Effector memory CD8-positive, alpha-beta T cell (primary cell): ENCODE measurements at regions not wholly inside any gene's neighbourhood (a gene's known extent, or its start where the extent isn't known, plus 50 kb on each side); places are given as distances from the start of the nearest gene placed in this dataset.

ENCODE experiments used
- ATAC-seq: fragments of 150-1000 bp; cut with Tn5 transposase; replicated peaks from 2 replicates; pipeline ENCODE4 v1.10.0; 2021; ENCODE audit warnings: mild to moderate bottlenecking, moderate library complexity
- DNase-seq, 3 experiments: peaks; one replicate each; pipeline ENCODE4 v3.0.0; 2021
- H3K27ac Mint-ChIP-seq, 2 donors: one replicate each; pipeline ENCODE4 v1.8.0; 2022; ENCODE audit warnings: mild to moderate bottlenecking in 2 of 2, mixed read lengths in 2 of 2, moderate library complexity in 2 of 2
- H3K27me3 Mint-ChIP-seq, 2 donors: one replicate each; pipeline ENCODE4 v1.8.0; 2022; ENCODE audit warnings: mixed read lengths in 2 of 2
- H3K36me3 Mint-ChIP-seq: one replicate; pipeline ENCODE4 v1.8.0; 2022; ENCODE audit warnings: mild to moderate bottlenecking, moderate library complexity, mixed read lengths; ENCODE audit not compliant: insufficient read depth
- H3K4me1 Mint-ChIP-seq, 2 donors: one replicate each; pipeline ENCODE4 v1.8.0; 2022; ENCODE audit warnings: low read depth in 2 of 2, mixed read lengths in 2 of 2
- H3K4me3 Mint-ChIP-seq, 2 donors: one replicate each; pipeline ENCODE4 v1.8.0; 2022; ENCODE audit warnings: mild to moderate bottlenecking in 2 of 2, mixed read lengths in 2 of 2, moderate library complexity in 2 of 2
- H3K9me3 Mint-ChIP-seq, 2 donors: one replicate each; pipeline ENCODE4 v1.8.0; 2022; ENCODE audit warnings: mixed read lengths in 2 of 2

GRCh38 chr16:86432691-86433090 is 77.6 kb upstream of the FOXF1 start:
- no peaks in the 10 kb centered on the region for H3K4me1 Mint-ChIP-seq
- no peak for ATAC-seq
- H3K9me3 Mint-ChIP-seq = no peaks in the 10 kb centered on the region
- no peak overlapping the region for H3K27ac Mint-ChIP-seq
- no peak overlapping the region for H3K4me3 Mint-ChIP-seq
- H3K36me3 Mint-ChIP-seq = peaks cover 3% of the 10 kb centered on the region
- H3K27me3 Mint-ChIP-seq = peaks cover 6 to 8% of the 10 kb centered on the region in 2 donors
- no peak for DNase-seq

GRCh38 chr16:86436466-86437185 is 73.7 kb upstream of the FOXF1 start:
- ATAC-seq (no peak), DNase-seq (no peak)
- Mint-ChIP-seq H3K4me3 (no peak overlapping the region), H3K27me3 (peaks cover 0 to 6% of the 10 kb centered on the region in 2 donors), H3K4me1 (no peaks in the 10 kb centered on the region), H3K27ac (no peak overlapping the region), H3K9me3 (no peaks in the 10 kb centered on the region), H3K36me3 (peaks cover 3% of the 10 kb centered on the region)

DNA sequence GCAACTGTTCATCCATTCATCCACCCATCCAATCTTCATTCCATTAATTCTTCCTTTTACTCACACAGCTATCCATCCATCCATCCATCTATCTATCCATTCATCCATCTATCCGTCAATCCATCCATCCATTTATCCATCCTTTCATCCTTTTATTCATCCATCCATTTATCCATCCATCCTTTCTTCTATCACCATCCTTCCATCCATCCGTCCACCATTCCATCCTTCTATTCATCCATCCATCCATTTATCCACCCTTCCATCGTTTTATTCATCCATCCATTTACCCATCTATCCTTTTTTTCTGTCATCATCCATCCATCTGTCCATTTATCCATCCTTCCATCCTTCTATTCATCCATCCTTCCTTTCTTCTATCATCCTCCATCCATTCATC is 73.0 kb upstream of the FOXF1 start:
- ATAC-seq = no peak
- Mint-ChIP-seq H3K36me3 (no peaks in the 10 kb centered on the region), H3K27ac (no peak overlapping the region), H3K9me3 (no peaks in the 10 kb centered on the region), H3K27me3 (peaks cover 0 to 10% of the 10 kb centered on the region in 2 donors), H3K4me3 (no peak overlapping the region), H3K4me1 (no peaks in the 10 kb centered on the region)
- no peak for DNase-seq

DNA sequence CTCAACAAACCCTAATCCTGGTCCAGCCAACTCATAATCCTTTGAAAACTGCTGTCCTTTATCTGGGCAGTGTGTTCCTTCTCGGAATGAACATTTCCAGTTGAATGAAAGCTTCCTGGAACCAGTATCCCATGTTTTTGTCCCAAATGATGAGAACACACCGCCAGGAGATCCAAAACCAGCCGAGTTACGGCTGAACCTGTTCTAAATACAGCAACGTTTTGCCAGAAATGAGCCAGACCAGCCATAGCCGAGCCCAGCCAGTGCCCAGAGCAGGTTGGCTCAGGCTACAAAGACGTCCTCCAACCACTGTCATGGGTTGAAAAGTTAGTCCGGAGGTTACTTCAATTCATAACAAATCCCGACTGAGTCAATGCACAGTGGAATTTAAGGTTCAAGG is 67.6 kb upstream of the FOXF1 start:
- no peak overlapping the region for H3K27ac Mint-ChIP-seq
- no peak overlapping the region for H3K4me3 Mint-ChIP-seq
- H3K27me3 Mint-ChIP-seq = peaks cover 24 to 43% of the 10 kb centered on the region in 2 donors
- no peaks in the 10 kb centered on the region for H3K36me3 Mint-ChIP-seq
- DNase-seq (no peak), ATAC-seq (no peak)
- no peaks in the 10 kb centered on the region for H3K4me1 Mint-ChIP-seq
- no peaks in the 10 kb centered on the region for H3K9me3 Mint-ChIP-seq

DNA sequence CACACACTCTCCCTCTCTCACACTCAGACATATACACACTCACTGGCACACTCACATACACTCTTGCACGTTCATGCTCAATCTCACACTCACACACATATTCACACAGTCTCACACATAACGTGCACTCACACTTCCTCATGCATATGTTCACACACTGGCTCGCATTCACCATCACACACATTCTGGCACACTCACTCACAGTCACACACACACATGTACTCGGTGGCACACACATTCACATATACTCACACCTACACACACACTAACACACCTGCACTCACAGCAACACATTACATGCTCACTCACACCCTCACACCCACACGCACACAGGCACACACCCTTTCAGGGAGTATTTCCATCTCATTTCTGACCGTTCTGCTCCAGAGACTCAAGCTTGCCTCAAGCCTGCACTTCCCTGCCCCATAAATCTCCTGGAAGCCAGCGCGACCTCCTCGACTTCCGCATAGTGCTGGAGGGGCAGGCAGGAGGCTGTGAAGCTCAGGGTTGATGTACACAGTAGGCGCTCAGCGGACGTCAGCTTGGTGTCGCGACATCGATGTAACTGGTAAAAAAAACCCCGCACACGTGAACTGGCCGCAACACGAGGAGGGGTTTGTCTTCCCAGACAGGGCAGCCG is 66.7 kb upstream of the FOXF1 start:
- Mint-ChIP-seq H3K36me3 (no peaks in the 10 kb centered on the region), H3K4me3 (no peak overlapping the region), H3K27me3 (peaks cover 24 to 45% of the 10 kb centered on the region in 2 donors), H3K9me3 (no peaks in the 10 kb centered on the region), H3K27ac (no peak overlapping the region), H3K4me1 (no peaks in the 10 kb centered on the region)
- no peak for ATAC-seq
- no peak for DNase-seq

DNA sequence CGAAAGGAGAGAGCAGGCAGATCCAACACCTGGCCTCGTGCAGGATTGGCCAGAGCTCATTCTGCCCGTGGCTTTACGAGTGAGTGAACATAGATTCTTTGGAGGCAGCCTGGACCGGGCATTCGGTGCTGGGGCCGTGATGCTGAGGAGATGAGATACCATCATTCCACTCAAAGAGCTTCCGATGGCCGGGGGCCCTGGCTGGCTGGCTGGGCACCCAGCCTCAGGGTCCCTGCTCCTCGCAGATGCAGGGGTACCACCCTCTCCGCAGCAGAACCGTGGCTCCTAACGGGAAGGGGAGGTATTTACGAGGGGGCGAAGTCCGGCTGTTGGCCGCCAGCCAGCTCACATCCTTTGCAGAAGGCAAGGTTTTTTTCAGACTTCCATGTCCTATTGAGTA is 66.1 kb upstream of the FOXF1 start:
- H3K4me1 Mint-ChIP-seq = no peaks in the 10 kb centered on the region
- H3K4me3 Mint-ChIP-seq = no peak overlapping the region
- H3K9me3 Mint-ChIP-seq = no peaks in the 10 kb centered on the region
- no peak for ATAC-seq
- no peak for DNase-seq
- H3K27me3 Mint-ChIP-seq = peaks cover 25 to 51% of the 10 kb centered on the region in 2 donors
- no peaks in the 10 kb centered on the region for H3K36me3 Mint-ChIP-seq
- no peak overlapping the region for H3K27ac Mint-ChIP-seq

GRCh38 chr16:86444661-86445060 is 65.7 kb upstream of the FOXF1 start:
- H3K4me3 Mint-ChIP-seq = no peak overlapping the region
- H3K27ac Mint-ChIP-seq = no peak overlapping the region
- no peaks in the 10 kb centered on the region for H3K36me3 Mint-ChIP-seq
- no peak for DNase-seq
- H3K4me1 Mint-ChIP-seq = no peaks in the 10 kb centered on the region
- H3K9me3 Mint-ChIP-seq = no peaks in the 10 kb centered on the region
- no peak for ATAC-seq
- peaks cover 29 to 55% of the 10 kb centered on the region in 2 donors for H3K27me3 Mint-ChIP-seq

DNA sequence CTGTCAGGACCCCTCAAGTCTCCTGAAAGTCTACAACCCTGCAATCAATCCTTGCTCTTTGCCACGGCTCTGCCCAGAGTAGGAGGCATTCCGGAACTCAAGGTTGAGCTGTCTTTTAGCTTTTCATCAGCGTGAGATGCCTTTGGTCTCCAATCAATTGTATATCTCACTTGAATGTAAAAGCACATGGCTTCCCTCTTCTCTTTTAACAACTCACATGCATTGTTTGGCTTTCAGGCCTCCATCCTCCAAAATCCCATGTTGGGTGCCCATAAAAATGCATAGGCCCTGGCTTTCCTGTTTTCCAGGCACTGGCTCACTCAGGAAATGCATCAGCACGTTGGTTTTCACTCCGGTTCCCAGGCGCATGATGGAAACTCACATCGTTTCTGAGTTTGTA is 64.0 kb upstream of the FOXF1 start:
- DNase-seq = no peak
- no peak for ATAC-seq
- Mint-ChIP-seq H3K4me1 (no peaks in the 10 kb centered on the region), H3K4me3 (no peak overlapping the region), H3K36me3 (no peaks in the 10 kb centered on the region), H3K27ac (no peak overlapping the region), H3K27me3 (peaks cover 38 to 69% of the 10 kb centered on the region in 2 donors), H3K9me3 (no peaks in the 10 kb centered on the region)

DNA sequence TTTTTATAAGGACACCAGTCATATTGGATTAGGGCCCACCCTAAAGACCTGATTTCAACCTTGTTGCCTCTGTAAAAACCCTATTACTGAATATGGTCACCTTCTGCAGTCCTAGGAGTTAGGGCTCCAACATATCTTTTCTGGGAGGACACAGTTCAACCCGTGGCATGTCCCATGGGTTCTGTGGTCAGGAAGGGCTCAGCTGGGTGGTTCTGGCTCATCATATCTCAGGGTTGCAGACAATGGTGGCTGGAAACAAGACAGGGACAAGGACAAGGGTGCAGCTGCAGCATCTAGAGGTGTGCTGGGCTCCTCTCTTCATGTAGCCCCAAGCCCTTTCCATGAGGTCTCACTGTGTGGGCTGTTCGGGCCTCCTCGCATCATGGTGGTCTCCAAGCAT is 63.1 kb upstream of the FOXF1 start:
- H3K27ac Mint-ChIP-seq = no peak overlapping the region
- no peak for ATAC-seq

DNA sequence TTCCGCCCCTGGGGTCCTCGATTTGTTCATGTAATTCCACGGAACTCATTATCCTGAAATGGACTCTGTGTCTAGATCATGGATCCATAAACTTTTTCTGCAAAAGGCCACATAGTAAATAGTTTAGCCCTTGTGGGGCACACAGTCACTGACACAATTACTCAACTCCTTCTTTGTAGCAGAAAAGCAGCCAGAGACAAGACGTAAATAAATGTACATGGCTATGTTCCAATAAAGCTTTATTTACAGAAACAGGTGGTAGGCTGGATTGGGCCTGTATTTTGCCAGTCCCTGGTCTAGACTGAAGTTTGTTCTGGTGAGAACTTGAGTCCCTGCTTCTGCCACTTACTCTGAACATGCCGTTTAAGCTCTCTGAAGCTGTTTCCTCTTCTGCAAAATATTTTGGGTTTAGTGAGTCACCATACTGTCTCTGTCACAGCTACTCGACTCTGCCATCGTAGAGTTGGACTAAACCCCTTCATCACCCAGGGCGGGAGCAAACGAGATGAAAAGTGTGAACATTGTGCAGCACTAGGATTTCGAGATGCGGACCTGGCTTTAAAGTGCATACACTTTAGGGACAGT is 61.9 kb upstream of the FOXF1 start:
- Mint-ChIP-seq H3K27me3 (peaks cover 32 to 73% of the 10 kb centered on the region in 2 donors), H3K9me3 (no peaks in the 10 kb centered on the region), H3K4me3 (no peak overlapping the region), H3K27ac (no peak overlapping the region), H3K36me3 (no peaks in the 10 kb centered on the region), H3K4me1 (no peaks in the 10 kb centered on the region)
- DNase-seq (no peak), ATAC-seq (no peak)

More for the DNA sequence above, 63.1 kb upstream of the FOXF1 start:
- Mint-ChIP-seq H3K9me3 (no peaks in the 10 kb centered on the region), H3K4me1 (no peaks in the 10 kb centered on the region), H3K36me3 (no peaks in the 10 kb centered on the region), H3K4me3 (no peak overlapping the region), H3K27me3 (peaks cover 38 to 75% of the 10 kb centered on the region in 2 donors)
- no peak for DNase-seq

GRCh38 chr16:86449446-86450095 is 60.8 kb upstream of the FOXF1 start:
- DNase-seq (no peak), ATAC-seq (no peak)
- Mint-ChIP-seq H3K4me3 (no peak overlapping the region), H3K4me1 (no peaks in the 10 kb centered on the region), H3K9me3 (no peaks in the 10 kb centered on the region), H3K27ac (no peak overlapping the region), H3K27me3 (peaks cover 28 to 73% of the 10 kb centered on the region in 2 donors), H3K36me3 (no peaks in the 10 kb centered on the region)

- DNase-seq = no peak
- ATAC-seq = no peak
- Mint-ChIP-seq H3K4me3 (no peak overlapping the region), H3K27me3 (peaks cover 28 to 67% of the 10 kb centered on the region in 2 donors), H3K4me1 (no peaks in the 10 kb centered on the region), H3K9me3 (no peaks in the 10 kb centered on the region), H3K27ac (no peak overlapping the region), H3K36me3 (no peaks in the 10 kb centered on the region)
These were observed 59.6 kb upstream of the FOXF1 start for GRCh38 chr16:86450691-86451090.

GRCh38 chr16:86452451-86452850 is 57.9 kb upstream of the FOXF1 start:
- Mint-ChIP-seq H3K36me3 (no peaks in the 10 kb centered on the region), H3K27ac (no peak overlapping the region), H3K27me3 (peaks cover 29 to 55% of the 10 kb centered on the region in 2 donors), H3K4me3 (no peak overlapping the region), H3K9me3 (no peaks in the 10 kb centered on the region), H3K4me1 (no peaks in the 10 kb centered on the region)
- ATAC-seq = no peak
- no peak for DNase-seq

DNA sequence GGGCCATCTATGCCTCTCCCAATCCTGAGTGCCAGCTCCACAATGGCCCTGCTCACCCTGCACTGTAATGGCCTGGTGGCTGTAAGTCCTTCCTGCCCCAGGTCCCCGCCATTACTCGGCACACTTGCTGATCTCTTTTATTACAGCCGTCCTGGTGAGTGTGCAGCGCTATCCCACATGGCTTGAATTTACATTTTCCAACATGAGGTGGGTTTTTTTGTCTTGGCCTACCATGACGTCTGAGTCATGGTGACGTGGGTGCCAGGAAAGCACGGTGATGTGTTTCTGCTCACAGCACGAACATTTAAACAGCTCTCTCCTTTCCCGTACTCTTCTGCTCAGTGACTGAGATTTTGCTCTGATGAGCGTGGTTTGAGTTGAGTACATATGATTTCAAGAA is 55.2 kb upstream of the FOXF1 start:
- H3K27ac Mint-ChIP-seq = no peak overlapping the region
- ATAC-seq = no peak
- H3K36me3 Mint-ChIP-seq = peaks cover 3% of the 10 kb centered on the region
- H3K27me3 Mint-ChIP-seq = peaks cover 43 to 64% of the 10 kb centered on the region in 2 donors
- no peak for DNase-seq
- no peaks in the 10 kb centered on the region for H3K9me3 Mint-ChIP-seq
- no peak overlapping the region for H3K4me3 Mint-ChIP-seq
- H3K4me1 Mint-ChIP-seq = no peaks in the 10 kb centered on the region
